NCI-H1105 treated with DMSO at 0.1 percent for 48 hours (cell line): ENCODE measurements at regions not wholly inside any gene's neighbourhood (a gene's known extent, or its start where the extent isn't known, plus 50 kb on each side); places are given as distances from the start of the nearest gene placed in this dataset.
"Not testable (repeated sequence)": the region's sequence is repeated elsewhere in the genome, so short reads cannot be mapped to it uniquely, and the experiment has no call there.

Source experiments
- DNase-seq: peaks from one replicate; lab custom pipeline; 2025; lab: John Stamatoyannopoulos, UW

- no peak for DNase-seq
These were observed 605.6 kb upstream of the TEX47 start for GRCh38 chr7:89401099-89401498.

GRCh38 chr7:89401690-89402089, 606.2 kb upstream of the TEX47 start:
- DNase-seq, result no peak

GRCh38 chr7:89451911-89452310, 656.4 kb upstream of the TEX47 start:
- DNase-seq, result no peak

- no peak for DNase-seq
These were observed 661.0 kb upstream of the TEX47 start for GRCh38 chr7:89456556-89456955.

- DNase-seq, result no peak
These were observed 662.6 kb upstream of the TEX47 start for GRCh38 chr7:89458114-89458513.

- DNase-seq, result no peak
These were observed 678.9 kb upstream of the TEX47 start for GRCh38 chr7:89474456-89474855.

- DNase-seq, result no peak
These were observed 676.3 kb upstream of the STEAP1 start for GRCh38 chr7:89477991-89478390.

- DNase-seq, result no peak
These were observed 658.6 kb upstream of the STEAP1 start for GRCh38 chr7:89495704-89496103.

GRCh38 chr7:89500084-89500483, 654.2 kb upstream of the STEAP1 start:
- DNase-seq, result no peak

- no peak for DNase-seq
These were observed 651.0 kb upstream of the STEAP1 start for GRCh38 chr7:89503281-89503680.

- no peak for DNase-seq
These were observed 647.2 kb upstream of the STEAP1 start for GRCh38 chr7:89507034-89507433.

- DNase-seq, result no peak
These were observed 642.4 kb upstream of the STEAP1 start for GRCh38 chr7:89511900-89512299.

GRCh38 chr7:89514970-89515369, 639.3 kb upstream of the STEAP1 start:
- DNase-seq, result no peak

GRCh38 chr7:89517815-89518214, 636.5 kb upstream of the STEAP1 start:
- no peak for DNase-seq

GRCh38 chr7:89549768-89550167, 604.5 kb upstream of the STEAP1 start:
- no peak for DNase-seq

GRCh38 chr7:89554209-89554608, 600.1 kb upstream of the STEAP1 start:
- no peak for DNase-seq

GRCh38 chr7:89559596-89559995, 594.7 kb upstream of the STEAP1 start:
- no peak for DNase-seq

GRCh38 chr7:89563597-89563996, 590.7 kb upstream of the STEAP1 start:
- DNase-seq, result no peak

GRCh38 chr7:89584896-89585295, 569.4 kb upstream of the STEAP1 start:
- DNase-seq, result no peak

GRCh38 chr7:89593125-89593524, 561.1 kb upstream of the STEAP1 start:
- no peak for DNase-seq

- DNase-seq, result no peak
These were observed 551.3 kb upstream of the STEAP1 start for GRCh38 chr7:89602984-89603383.

- no peak for DNase-seq
These were observed 548.9 kb upstream of the STEAP1 start for GRCh38 chr7:89605362-89605761.

- DNase-seq, result no peak
These were observed 547.8 kb upstream of the STEAP1 start for GRCh38 chr7:89606511-89606910.

- DNase-seq, result no peak
These were observed 546.5 kb upstream of the STEAP1 start for GRCh38 chr7:89607792-89608191.

GRCh38 chr7:89616829-89617228, 537.4 kb upstream of the STEAP1 start:
- DNase-seq, result not testable (repeated sequence)
